NOMO-1 treated with dmso at 0.1 percent for 144 hours (cell line): ENCODE measurements at regions not wholly inside any gene's neighbourhood (a gene's known extent, or its start where the extent isn't known, plus 50 kb on each side); places are given as distances from the start of the nearest gene placed in this dataset.

Experiments
- DNase-seq: peaks from one replicate; lab custom pipeline; 2025; ENCODE audit not compliant: unreplicated experiment; lab: John Stamatoyannopoulos, UW

GRCh38 chr15:72925661-72926060 is 126.6 kb upstream of the NEO1 start:
- DNase-seq: no peak

- no peak for DNase-seq
Observed at GRCh38 chr15:72923289-72923688, 129.0 kb upstream of the NEO1 start.

- no peak for DNase-seq
Observed at GRCh38 chr15:72920551-72920950, 131.7 kb upstream of the NEO1 start.

- no peak for DNase-seq
Observed at GRCh38 chr15:72919936-72920465, 132.3 kb upstream of the NEO1 start.

GRCh38 chr15:72916897-72917296 is 133.3 kb upstream of the ADPGK start:
- DNase-seq: no peak

- no peak for DNase-seq
Observed at GRCh38 chr15:72916378-72916777, 132.8 kb upstream of the ADPGK start.

- no peak for DNase-seq
Observed at GRCh38 chr15:72915843-72916242, 132.3 kb upstream of the ADPGK start.

- no peak for DNase-seq
Observed at GRCh38 chr15:72912996-72913395, 129.4 kb upstream of the ADPGK start.

GRCh38 chr15:72912121-72912520 is 128.6 kb upstream of the ADPGK start:
- DNase-seq: no peak

- no peak for DNase-seq
Observed at GRCh38 chr15:72911626-72912025, 128.1 kb upstream of the ADPGK start.

- DNase-seq: no peak
Observed at GRCh38 chr15:72908713-72909112, 125.2 kb upstream of the ADPGK start.

GRCh38 chr15:72907733-72908132 is 124.2 kb upstream of the ADPGK start:
- no peak for DNase-seq

- no peak for DNase-seq
Observed at GRCh38 chr15:72902919-72903260, 119.3 kb upstream of the ADPGK start.

GRCh38 chr15:72902245-72902918 is 118.8 kb upstream of the ADPGK start:
- no peak for DNase-seq

- no peak for DNase-seq
Observed at GRCh38 chr15:72892986-72893385, 109.4 kb upstream of the ADPGK start.

- DNase-seq: no peak
Observed at GRCh38 chr15:72890043-72890442, 106.5 kb upstream of the ADPGK start.

- no peak for DNase-seq
Observed at GRCh38 chr15:72889545-72889944, 106.0 kb upstream of the ADPGK start.

- no peak for DNase-seq
Observed at GRCh38 chr15:72888811-72889210, 105.3 kb upstream of the ADPGK start.

GRCh38 chr15:72888211-72888610 is 104.7 kb upstream of the ADPGK start:
- no peak for DNase-seq

GRCh38 chr15:72887376-72887775 is 103.8 kb upstream of the ADPGK start:
- no peak for DNase-seq

GRCh38 chr15:72884311-72884710 is 100.8 kb upstream of the ADPGK start:
- no peak for DNase-seq

- DNase-seq: no peak
Observed at GRCh38 chr15:72873379-72874233, 90.0 kb upstream of the ADPGK start.
